HepG2 (cell line): ENCODE measurements at regions not wholly inside any gene's neighbourhood (a gene's known extent, or its start where the extent isn't known, plus 50 kb on each side); places are given as distances from the start of the nearest gene placed in this dataset.

Source experiments
- EHMT2 ChIP-seq: fragments of 200-600 bp; sonication (generic); IDR thresholded peaks from 2 replicates; pipeline ENCODE4 v1.7.0; 2017; ENCODE audit warnings: antibody characterized with exemption, low read depth, low read length, borderline replicate concordance
- NR1H2 ChIP-seq: sonication (generic); formaldehyde crosslinking; IDR thresholded peaks from 2 replicates; pipeline ENCODE4 v1.8.1; 2022; ENCODE audit warnings: low read depth, missing genetic modification reagents, borderline replicate concordance
- PCBP2 ChIP-seq: fragments of 200-400 bp; formaldehyde crosslinking; optimal IDR thresholded peaks from 2 replicates; pipeline ENCODE3; 2018; ENCODE audit warnings: low read length, low read depth; ENCODE audit not compliant: poor library complexity, severe bottlenecking
- RBM22 ChIP-seq: fragments of 200-400 bp; formaldehyde crosslinking; optimal IDR thresholded peaks from 2 replicates; pipeline ENCODE3; 2017; ENCODE audit warnings: mild to moderate bottlenecking, low read length, moderate library complexity
- ZNF501 ChIP-seq: sonication (generic); formaldehyde crosslinking; IDR thresholded peaks from 2 replicates; pipeline ENCODE4 v1.5.1; 2020; ENCODE audit warnings: mild to moderate bottlenecking, moderate library complexity, missing genetic modification reagents
- TF ChIP-seq, protein P1 (sequence below): sonication (generic); formaldehyde crosslinking; IDR thresholded peaks from 2 replicates; pipeline ENCODE4 v1.4.0; 2020; ENCODE audit warnings: low read depth, mild to moderate bottlenecking, missing genetic modification reagents

DNA sequence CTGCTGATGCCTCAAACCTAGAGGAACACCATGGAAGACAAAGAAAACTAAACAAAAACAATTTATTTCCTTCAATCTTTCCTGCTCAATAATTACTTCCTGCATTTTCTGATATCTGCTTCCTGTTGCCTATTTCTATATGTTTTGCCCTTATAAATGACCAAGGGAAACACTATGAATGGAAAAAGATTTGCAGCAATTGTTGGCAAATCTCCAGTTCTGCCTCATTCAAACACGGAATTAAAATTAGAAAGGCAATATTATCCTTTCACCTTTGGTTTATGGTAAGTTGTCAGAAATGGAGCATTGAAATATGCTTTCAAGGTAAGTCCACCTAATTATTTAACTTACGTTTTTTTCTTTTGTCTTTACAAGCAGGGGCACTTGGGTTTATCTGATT, 552.2 kb upstream of the ANKRD30A start:
- no peak for TF ChIP-seq ZNF501 (CRISPR knock-in tag)
- no peak for TF ChIP-seq NR1H2 (CRISPR knock-in tag)
- TF ChIP-seq RBM22 = no peak
- no peak for TF ChIP-seq EHMT2
- TF ChIP-seq PCBP2 = no peak
- TF ChIP-seq, protein P1, sequence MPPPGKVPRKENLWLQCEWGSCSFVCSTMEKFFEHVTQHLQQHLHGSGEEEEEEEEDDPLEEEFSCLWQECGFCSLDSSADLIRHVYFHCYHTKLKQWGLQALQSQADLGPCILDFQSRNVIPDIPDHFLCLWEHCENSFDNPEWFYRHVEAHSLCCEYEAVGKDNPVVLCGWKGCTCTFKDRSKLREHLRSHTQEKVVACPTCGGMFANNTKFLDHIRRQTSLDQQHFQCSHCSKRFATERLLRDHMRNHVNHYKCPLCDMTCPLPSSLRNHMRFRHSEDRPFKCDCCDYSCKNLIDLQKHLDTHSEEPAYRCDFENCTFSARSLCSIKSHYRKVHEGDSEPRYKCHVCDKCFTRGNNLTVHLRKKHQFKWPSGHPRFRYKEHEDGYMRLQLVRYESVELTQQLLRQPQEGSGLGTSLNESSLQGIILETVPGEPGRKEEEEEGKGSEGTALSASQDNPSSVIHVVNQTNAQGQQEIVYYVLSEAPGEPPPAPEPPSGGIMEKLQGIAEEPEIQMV (CRISPR knock-in tag) = no peak
